ENCODE measurements at regions not wholly inside any gene's neighbourhood (a gene's known extent, or its start where the extent isn't known, plus 50 kb on each side); places are given as distances from the start of the nearest gene placed in this dataset.

GRCh38 chr5:88666761-88667495, 216.1 kb downstream of the MEF2C start:
- no peak overlapping the region for H3K9ac ChIP-seq (ENCODE audit: low read length in 2 of 2)
- H3K27ac ChIP-seq (ENCODE audit: low read length) = no peak overlapping the region
- H3K27me3 ChIP-seq (ENCODE audit: control insufficient read depth in 1 of 2, insufficient read depth in 2 of 2, low read length in 2 of 2) = peaks cover 65 to 96% of the 10 kb centered on the region in 2 donors

DNA sequence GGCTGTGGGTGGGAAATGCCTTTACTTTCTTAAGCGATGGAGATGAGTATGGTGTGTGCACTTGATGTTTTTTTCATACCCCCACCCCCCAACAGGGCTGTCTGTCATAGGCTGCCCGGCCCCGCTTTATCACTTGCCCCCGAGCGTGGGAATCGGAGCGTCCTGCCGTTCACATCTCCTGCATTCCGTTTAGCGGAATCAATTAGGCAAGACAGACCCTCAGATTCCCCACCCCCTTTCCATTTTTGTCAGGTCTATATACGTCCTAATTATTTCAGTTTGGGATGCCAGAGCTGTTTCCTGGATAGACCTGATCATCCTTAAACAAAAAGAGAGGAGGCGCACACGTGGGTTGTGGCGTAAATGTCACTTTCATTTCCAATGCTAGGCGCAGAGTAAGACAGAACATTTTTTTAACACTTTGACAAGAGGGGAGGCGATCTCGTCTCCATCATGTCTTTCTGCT, 217.2 kb downstream of the MEF2C start:
- Histone ChIP-seq H3K27ac (ENCODE audit: low read length) (no peak overlapping the region), H3K4me1 (ENCODE audit: control insufficient read depth, insufficient read depth, low read length) (peaks cover 7% of the 10 kb centered on the region), H3K27me3 (ENCODE audit: control insufficient read depth in 1 of 2, insufficient read depth in 2 of 2, low read length in 2 of 2) (peaks cover 64 to 96% of the 10 kb centered on the region in 2 donors), H3K4me3 (ENCODE audit: low read length in 2 of 2) (no peak overlapping the region), H3K9ac (ENCODE audit: low read length in 2 of 2) (no peak overlapping the region), H3K36me3 (ENCODE audit: control insufficient read depth in 2 of 2, insufficient read depth in 2 of 2, low read length in 2 of 2) (no peaks in the 10 kb centered on the region), H3K9me3 (ENCODE audit: control insufficient read depth in 2 of 2, low read length in 2 of 2) (peaks cover 0 to 6% of the 10 kb centered on the region in 2 donors)

More at GRCh38 chr5:88666761-88667495, 216.1 kb downstream of the MEF2C start:
- H3K4me1 ChIP-seq (ENCODE audit: control insufficient read depth, insufficient read depth, low read length) = no peaks in the 10 kb centered on the region
- no peaks in the 10 kb centered on the region for H3K36me3 ChIP-seq (ENCODE audit: control insufficient read depth in 2 of 2, insufficient read depth in 2 of 2, low read length in 2 of 2)
- peaks cover 0 to 6% of the 10 kb centered on the region in 2 donors for H3K9me3 ChIP-seq (ENCODE audit: control insufficient read depth in 2 of 2, low read length in 2 of 2)
- H3K4me3 ChIP-seq (ENCODE audit: low read length in 2 of 2) = peak overlapping the region; percentile 10 to 64

DNA sequence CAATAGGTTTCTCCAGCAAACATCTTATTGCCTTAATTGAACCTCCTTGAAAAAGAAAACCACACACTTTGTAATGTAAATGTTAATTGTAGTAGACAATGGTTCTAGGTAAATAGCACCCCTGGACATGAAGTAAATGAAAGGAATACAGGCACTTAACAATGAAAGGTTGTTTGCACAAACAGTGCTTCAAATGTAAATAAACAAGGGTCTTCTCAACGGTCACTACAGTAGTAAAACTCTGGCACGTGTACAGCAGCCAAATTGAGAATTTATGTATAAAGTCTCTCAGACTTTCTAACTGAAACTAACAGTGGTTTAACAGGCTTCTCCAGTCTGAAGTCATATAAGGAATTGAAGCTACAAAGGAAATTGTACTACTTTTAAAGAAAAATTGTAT, 218.3 kb downstream of the MEF2C start:
- Histone ChIP-seq H3K4me1 (ENCODE audit: control insufficient read depth, insufficient read depth, low read length) (peaks cover 8% of the 10 kb centered on the region), H3K9ac (ENCODE audit: low read length in 2 of 2) (no peak overlapping the region), H3K27ac (ENCODE audit: low read length) (no peak overlapping the region), H3K27me3 (ENCODE audit: control insufficient read depth in 1 of 2, insufficient read depth in 2 of 2, low read length in 2 of 2) (peaks cover 68 to 96% of the 10 kb centered on the region in 2 donors), H3K9me3 (ENCODE audit: control insufficient read depth in 2 of 2, low read length in 2 of 2) (peaks cover 0 to 6% of the 10 kb centered on the region in 2 donors), H3K4me3 (ENCODE audit: low read length in 2 of 2) (no peak overlapping the region), H3K36me3 (ENCODE audit: control insufficient read depth in 2 of 2, insufficient read depth in 2 of 2, low read length in 2 of 2) (no peaks in the 10 kb centered on the region)

DNA sequence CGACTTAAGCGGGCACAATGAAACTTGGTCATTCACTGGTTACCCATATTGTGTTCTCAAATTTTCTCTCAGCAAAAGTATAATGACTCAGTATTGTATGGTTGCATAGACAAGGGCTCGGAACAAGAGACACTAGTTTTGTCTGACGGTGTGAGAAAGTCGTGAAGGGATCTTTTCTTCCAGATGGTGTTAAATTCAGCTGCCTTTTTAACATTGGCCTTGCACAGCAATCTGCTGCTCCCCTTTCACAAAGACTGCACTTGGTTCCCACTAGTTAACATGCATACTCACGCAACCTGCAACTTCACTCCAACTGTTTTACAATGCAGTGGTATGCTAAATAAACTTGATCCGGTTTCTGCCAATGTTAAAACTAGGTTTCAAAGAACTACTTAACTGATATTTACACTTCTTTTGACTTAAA, 219.2 kb downstream of the MEF2C start:
- no peak overlapping the region for H3K9ac ChIP-seq (ENCODE audit: low read length in 2 of 2)
- H3K4me3 ChIP-seq (ENCODE audit: low read length in 2 of 2) = no peak overlapping the region
- H3K36me3 ChIP-seq (ENCODE audit: control insufficient read depth in 2 of 2, insufficient read depth in 2 of 2, low read length in 2 of 2) = no peaks in the 10 kb centered on the region
- peaks cover 65 to 93% of the 10 kb centered on the region in 2 donors for H3K27me3 ChIP-seq (ENCODE audit: control insufficient read depth in 1 of 2, insufficient read depth in 2 of 2, low read length in 2 of 2)
- peaks cover 0 to 6% of the 10 kb centered on the region in 2 donors for H3K9me3 ChIP-seq (ENCODE audit: control insufficient read depth in 2 of 2, low read length in 2 of 2)
- H3K4me1 ChIP-seq (ENCODE audit: control insufficient read depth, insufficient read depth, low read length) = peaks cover 8% of the 10 kb centered on the region
- no peak overlapping the region for H3K27ac ChIP-seq (ENCODE audit: low read length)

DNA sequence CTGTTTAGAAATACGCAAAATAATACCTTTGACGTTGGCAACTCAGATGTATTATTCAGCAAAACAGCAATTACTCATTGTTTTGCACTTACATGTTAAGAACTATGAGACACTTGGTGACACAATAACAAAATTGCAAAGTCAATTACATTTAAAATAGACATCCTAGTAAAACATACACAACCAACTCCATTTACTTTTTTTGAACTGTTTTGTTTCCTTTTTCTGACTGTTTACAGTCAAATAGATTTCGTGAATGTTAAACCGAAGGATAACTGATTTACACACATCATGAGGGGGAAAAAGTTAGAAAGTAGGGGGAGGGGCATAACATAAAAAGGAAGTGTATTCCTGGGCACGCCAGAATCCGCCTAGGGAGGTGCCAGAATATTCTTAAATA, 220.1 kb downstream of the MEF2C start:
- Histone ChIP-seq H3K4me3 (ENCODE audit: low read length in 2 of 2) (no peak overlapping the region), H3K9me3 (ENCODE audit: control insufficient read depth in 2 of 2, low read length in 2 of 2) (peaks cover 0 to 3% of the 10 kb centered on the region in 2 donors), H3K27ac (ENCODE audit: low read length) (no peak overlapping the region), H3K36me3 (ENCODE audit: control insufficient read depth in 2 of 2, insufficient read depth in 2 of 2, low read length in 2 of 2) (no peaks in the 10 kb centered on the region), H3K27me3 (ENCODE audit: control insufficient read depth in 1 of 2, insufficient read depth in 2 of 2, low read length in 2 of 2) (peaks cover 61 to 84% of the 10 kb centered on the region in 2 donors), H3K4me1 (ENCODE audit: control insufficient read depth, insufficient read depth, low read length) (peaks cover 8% of the 10 kb centered on the region), H3K9ac (ENCODE audit: low read length in 2 of 2) (no peak overlapping the region)

DNA sequence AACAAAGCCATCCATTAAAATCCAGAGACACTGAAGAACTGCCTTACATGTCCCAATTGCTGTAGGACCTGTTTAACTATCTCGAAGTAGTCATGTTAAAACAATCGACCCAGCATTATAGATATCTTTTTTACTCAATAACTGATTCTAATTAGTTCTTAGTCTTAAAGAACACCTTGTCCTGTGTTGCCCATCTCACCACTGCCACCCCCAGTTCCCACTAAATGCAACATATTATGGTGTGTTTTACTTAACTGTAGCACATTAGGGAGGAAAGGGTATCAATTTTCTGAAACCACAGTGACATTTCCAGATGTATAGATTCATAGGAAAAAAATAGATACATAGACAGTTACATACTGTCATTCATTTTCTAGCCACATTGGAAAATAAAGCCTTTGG, 221.2 kb downstream of the MEF2C start:
- peaks cover 51 to 73% of the 10 kb centered on the region in 2 donors for H3K27me3 ChIP-seq (ENCODE audit: control insufficient read depth in 1 of 2, insufficient read depth in 2 of 2, low read length in 2 of 2)
- no peak overlapping the region for H3K4me3 ChIP-seq (ENCODE audit: low read length in 2 of 2)

GRCh38 chr5:88660947-88661805, 221.8 kb downstream of the MEF2C start:
- H3K27ac ChIP-seq (ENCODE audit: low read length) = no peak overlapping the region
- H3K27me3 ChIP-seq (ENCODE audit: control insufficient read depth in 1 of 2, insufficient read depth in 2 of 2, low read length in 2 of 2) = peaks cover 44 to 67% of the 10 kb centered on the region in 2 donors
- H3K9ac ChIP-seq (ENCODE audit: low read length in 2 of 2) = no peak overlapping the region

More for the DNA sequence above, 221.2 kb downstream of the MEF2C start:
- H3K9ac ChIP-seq (ENCODE audit: low read length in 2 of 2) = no peak overlapping the region
- no peaks in the 10 kb centered on the region for H3K36me3 ChIP-seq (ENCODE audit: control insufficient read depth in 2 of 2, insufficient read depth in 2 of 2, low read length in 2 of 2)
- H3K27ac ChIP-seq (ENCODE audit: low read length) = no peak overlapping the region
- H3K4me1 ChIP-seq (ENCODE audit: control insufficient read depth, insufficient read depth, low read length) = peaks cover 8% of the 10 kb centered on the region
- peaks cover 0 to 3% of the 10 kb centered on the region in 2 donors for H3K9me3 ChIP-seq (ENCODE audit: control insufficient read depth in 2 of 2, low read length in 2 of 2)

DNA sequence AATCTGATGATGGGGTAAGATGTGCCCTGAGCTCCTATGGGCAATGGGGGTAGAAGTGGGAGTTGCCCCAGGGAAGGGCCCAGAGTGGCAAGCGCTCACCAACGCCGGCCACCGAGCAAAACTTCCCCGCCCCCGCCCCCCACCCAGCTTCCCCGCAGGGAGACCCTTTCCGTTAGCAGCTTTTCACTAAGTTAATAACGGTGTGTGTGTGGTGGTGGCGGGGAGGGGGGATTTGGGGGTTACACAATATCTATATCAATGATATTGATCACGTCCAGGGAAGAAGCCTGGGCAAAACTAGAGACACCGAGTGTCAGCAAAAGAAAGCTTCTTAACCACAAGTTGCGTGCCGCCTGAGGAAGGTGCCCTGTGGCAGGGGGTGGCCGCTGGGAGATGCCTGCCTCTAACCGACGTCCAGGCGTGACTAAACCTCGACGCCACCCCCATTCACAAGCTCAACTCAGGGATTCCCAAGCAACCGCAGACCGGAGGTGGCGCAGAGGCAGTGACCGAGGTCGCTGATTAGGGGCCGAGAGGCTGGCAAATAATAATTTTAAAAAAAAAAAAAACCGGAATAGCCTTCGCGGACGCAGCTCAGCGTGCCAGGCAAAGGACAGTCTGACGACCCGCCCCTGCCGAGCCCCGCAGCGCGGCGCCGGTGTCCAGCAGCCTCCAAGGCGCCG, 222.6 kb downstream of the MEF2C start:
- Histone ChIP-seq H3K9me3 (ENCODE audit: control insufficient read depth in 2 of 2, low read length in 2 of 2) (peaks cover 0 to 2% of the 10 kb centered on the region in 2 donors), H3K4me3 (ENCODE audit: low read length in 2 of 2) (peak overlapping the region in 1 of 2 donors; percentile 66), H3K4me1 (ENCODE audit: control insufficient read depth, insufficient read depth, low read length) (peaks cover 8% of the 10 kb centered on the region), H3K27me3 (ENCODE audit: control insufficient read depth in 1 of 2, insufficient read depth in 2 of 2, low read length in 2 of 2) (peaks cover 37 to 59% of the 10 kb centered on the region in 2 donors), H3K36me3 (ENCODE audit: control insufficient read depth in 2 of 2, insufficient read depth in 2 of 2, low read length in 2 of 2) (no peaks in the 10 kb centered on the region), H3K27ac (ENCODE audit: low read length) (no peak overlapping the region), H3K9ac (ENCODE audit: low read length in 2 of 2) (no peak overlapping the region)

More at GRCh38 chr5:88660947-88661805, 221.8 kb downstream of the MEF2C start:
- Histone ChIP-seq H3K4me1 (ENCODE audit: control insufficient read depth, insufficient read depth, low read length) (peaks cover 8% of the 10 kb centered on the region), H3K9me3 (ENCODE audit: control insufficient read depth in 2 of 2, low read length in 2 of 2) (peaks cover 0 to 3% of the 10 kb centered on the region in 2 donors), H3K4me3 (ENCODE audit: low read length in 2 of 2) (peak overlapping the region; percentile 62 to 66), H3K36me3 (ENCODE audit: control insufficient read depth in 2 of 2, insufficient read depth in 2 of 2, low read length in 2 of 2) (no peaks in the 10 kb centered on the region)

DNA sequence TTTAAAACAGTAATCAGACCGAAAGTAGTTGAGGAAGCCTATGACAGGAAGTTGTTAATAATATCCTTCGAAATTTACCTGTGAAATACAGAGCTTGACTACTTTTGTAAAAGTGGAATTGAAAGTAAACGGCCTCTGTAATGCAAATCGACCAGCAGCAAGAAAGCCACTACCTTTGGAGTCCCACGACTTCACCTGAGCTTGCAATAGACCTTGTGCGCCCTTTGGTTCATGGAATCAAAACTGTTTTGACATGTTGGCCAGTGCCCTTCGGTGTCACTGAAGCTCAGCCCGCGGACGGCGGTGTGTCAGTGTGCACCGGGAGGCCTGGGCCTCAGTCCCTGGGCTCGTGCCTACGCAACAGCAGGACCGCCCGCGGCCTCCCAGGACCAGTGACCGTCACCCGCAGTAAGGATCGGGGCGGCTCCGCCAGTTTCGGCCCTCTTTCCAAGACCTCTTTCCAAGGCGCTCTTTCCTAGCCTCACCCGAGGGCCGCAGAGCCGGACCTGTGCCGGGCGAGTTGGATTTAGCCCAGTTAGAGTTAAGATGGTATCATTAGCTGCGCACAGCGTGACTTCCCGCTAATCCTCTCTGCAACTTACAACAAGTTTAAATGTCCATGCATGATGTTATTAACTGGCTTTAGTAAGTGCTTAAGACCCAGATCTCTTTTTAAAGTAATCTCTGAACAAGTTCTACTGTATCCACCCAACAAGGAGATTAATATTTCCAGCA, 223.3 kb downstream of the MEF2C start:
- H3K9ac ChIP-seq (ENCODE audit: low read length in 2 of 2) = no peak overlapping the region
- peaks cover 34 to 52% of the 10 kb centered on the region in 2 donors for H3K27me3 ChIP-seq (ENCODE audit: control insufficient read depth in 1 of 2, insufficient read depth in 2 of 2, low read length in 2 of 2)
- H3K4me3 ChIP-seq (ENCODE audit: low read length in 2 of 2) = no peak overlapping the region
- peaks cover 8% of the 10 kb centered on the region for H3K4me1 ChIP-seq (ENCODE audit: control insufficient read depth, insufficient read depth, low read length)
- no peaks in the 10 kb centered on the region for H3K36me3 ChIP-seq (ENCODE audit: control insufficient read depth in 2 of 2, insufficient read depth in 2 of 2, low read length in 2 of 2)
- H3K27ac ChIP-seq (ENCODE audit: low read length) = no peak overlapping the region
- H3K9me3 ChIP-seq (ENCODE audit: control insufficient read depth in 2 of 2, low read length in 2 of 2) = no peaks in the 10 kb centered on the region

GRCh38 chr5:88658886-88659285, 224.1 kb downstream of the MEF2C start:
- Histone ChIP-seq H3K4me1 (ENCODE audit: control insufficient read depth, insufficient read depth, low read length) (peaks cover 8% of the 10 kb centered on the region), H3K27me3 (ENCODE audit: control insufficient read depth in 1 of 2, insufficient read depth in 2 of 2, low read length in 2 of 2) (peaks cover 28 to 46% of the 10 kb centered on the region in 2 donors), H3K4me3 (ENCODE audit: low read length in 2 of 2) (no peak overlapping the region), H3K9ac (ENCODE audit: low read length in 2 of 2) (no peak overlapping the region), H3K9me3 (ENCODE audit: control insufficient read depth in 2 of 2, low read length in 2 of 2) (no peaks in the 10 kb centered on the region), H3K27ac (ENCODE audit: low read length) (no peak overlapping the region), H3K36me3 (ENCODE audit: control insufficient read depth in 2 of 2, insufficient read depth in 2 of 2, low read length in 2 of 2) (no peaks in the 10 kb centered on the region)
